Activated CD4-positive, CD25-positive, alpha-beta regulatory T cell treated with anti-CD3 and anti-CD28 coated beads, Interleukin-2, amount 50 U/mL, for 24 hours (primary cell): ENCODE measurements at regions not wholly inside any gene's neighbourhood (a gene's known extent, or its start where the extent isn't known, plus 50 kb on each side); places are given as distances from the start of the nearest gene placed in this dataset.
"Not testable (repeated sequence)": the region's sequence is repeated elsewhere in the genome, so short reads cannot be mapped to it uniquely, and the experiment has no call there.

ENCODE experiments used
- ATAC-seq, 2 donors: fragments of 150-1000 bp; cut with Tn5 transposase; one replicate each; pipeline ENCODE4 v1.10.0; 2021; ENCODE audit warnings: mild to moderate bottlenecking in 1 of 2, moderate library complexity in 1 of 2

GRCh38 chr16:66043326-66043725, 323.2 kb upstream of the CDH5 start:
- no peak for ATAC-seq

GRCh38 chr16:66042341-66042740, 324.1 kb upstream of the CDH5 start:
- ATAC-seq, result no peak

- ATAC-seq, result no peak
Measured at GRCh38 chr16:66041907-66042306, 324.6 kb upstream of the CDH5 start.

GRCh38 chr16:66039793-66040192, 326.7 kb upstream of the CDH5 start:
- no peak for ATAC-seq

DNA sequence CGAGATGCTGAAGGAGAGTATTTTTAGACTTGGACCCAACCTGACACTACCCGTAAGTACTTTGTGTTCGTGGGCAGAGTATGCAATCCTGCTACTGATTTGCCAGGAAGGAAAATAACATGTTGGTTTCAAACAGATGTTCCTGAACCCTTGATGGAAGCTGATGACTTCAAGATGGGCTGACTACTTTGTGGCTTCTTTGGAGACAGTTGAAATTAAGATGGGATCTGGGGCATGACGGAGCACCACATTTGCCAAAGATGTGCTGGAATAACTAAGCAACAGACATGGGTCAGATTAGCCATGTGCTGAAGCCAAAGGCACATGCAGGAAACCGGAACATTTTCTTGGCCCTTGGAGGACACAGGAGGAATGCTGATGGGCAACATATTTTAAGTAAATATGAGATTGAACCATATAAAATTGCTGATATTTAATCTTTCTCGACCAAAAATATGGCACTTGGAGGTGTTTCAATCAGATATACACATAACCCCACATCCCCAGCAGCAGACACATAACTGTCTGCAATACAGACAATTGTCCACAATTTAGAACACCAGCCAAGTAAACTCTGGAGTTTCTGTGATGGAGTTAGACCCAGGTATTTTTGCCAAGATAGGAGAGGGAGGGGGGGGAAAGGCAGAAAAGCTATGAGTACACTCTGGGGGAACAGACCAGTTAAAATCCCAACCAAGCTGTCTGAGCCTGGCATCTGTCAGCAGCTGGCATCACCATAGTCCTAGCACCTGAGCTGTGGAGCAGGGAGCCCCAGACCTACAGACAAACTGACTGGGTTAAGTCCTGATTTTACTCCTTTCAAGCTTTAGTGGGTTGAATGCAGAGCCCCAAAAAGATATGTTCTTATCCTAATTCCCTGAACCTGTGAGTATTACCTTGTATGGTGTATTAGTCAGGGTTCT, 329.4 kb upstream of the CDH5 start:
- ATAC-seq, result no peak

- ATAC-seq, result no peak
Measured at GRCh38 chr16:66036184-66036583, 330.3 kb upstream of the CDH5 start.

DNA sequence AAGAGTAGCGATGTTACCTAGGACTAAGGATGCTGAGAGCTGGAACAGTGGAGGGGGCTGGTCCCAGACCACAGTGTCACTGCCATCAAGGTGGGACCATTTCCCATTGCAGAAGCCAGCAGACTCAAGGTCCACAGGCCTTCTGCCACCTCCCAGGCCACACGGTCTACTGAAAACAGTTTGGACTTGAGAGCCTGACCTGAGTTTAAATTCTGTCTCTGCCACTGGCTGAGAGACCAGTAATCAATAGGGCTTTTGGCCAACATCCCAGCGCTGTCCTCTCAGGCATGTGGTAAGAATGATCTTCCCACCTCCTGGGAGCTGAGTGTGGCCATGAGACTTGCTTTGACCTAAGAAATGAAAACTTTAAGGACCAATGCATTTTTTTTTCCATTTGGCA, 331.4 kb upstream of the CDH5 start:
- no peak for ATAC-seq

DNA sequence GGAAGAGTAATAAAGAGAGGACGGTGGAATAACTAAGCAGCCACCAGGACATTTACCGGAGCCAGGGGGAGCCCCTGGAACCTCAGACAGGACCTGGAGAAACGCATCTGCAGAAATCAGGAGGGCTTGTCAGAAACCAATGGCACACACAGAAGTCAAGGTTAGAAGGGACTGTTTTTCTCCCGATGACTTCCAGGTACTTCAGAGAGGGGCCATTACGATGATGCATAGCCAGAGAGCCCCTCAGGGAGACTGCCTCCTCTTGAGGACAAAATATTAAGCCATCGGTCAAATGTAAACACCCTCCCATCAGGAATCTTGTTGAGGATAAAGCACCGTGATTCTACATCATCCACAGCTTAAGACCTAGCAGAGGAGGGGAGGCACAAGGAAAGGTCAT, 333.6 kb upstream of the CDH5 start:
- no peak for ATAC-seq

DNA sequence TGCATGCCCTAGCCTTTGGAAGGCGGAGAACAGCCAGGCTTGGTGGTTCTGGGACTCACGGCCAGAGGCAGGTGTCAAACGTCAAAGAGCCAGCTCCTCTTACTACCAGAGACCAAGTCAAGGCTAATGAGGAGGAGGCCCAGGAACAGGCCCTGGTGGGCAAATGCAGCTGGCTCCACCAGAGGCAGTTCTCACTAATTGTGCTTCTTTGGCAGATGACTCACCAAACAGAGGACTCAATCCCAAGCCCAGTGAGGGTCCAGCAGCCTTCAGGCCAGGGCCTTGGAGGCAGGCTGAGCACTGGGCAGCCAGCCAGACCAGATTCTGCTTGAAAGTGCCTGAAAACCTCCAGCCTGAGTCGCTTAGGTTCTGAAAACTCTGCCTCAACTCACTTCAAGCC, 336.5 kb upstream of the CDH5 start:
- ATAC-seq, result no peak

- no peak for ATAC-seq
Measured at GRCh38 chr16:66028510-66029216, 337.8 kb upstream of the CDH5 start.

GRCh38 chr16:66026787-66027330, 339.6 kb upstream of the CDH5 start:
- no peak for ATAC-seq

DNA sequence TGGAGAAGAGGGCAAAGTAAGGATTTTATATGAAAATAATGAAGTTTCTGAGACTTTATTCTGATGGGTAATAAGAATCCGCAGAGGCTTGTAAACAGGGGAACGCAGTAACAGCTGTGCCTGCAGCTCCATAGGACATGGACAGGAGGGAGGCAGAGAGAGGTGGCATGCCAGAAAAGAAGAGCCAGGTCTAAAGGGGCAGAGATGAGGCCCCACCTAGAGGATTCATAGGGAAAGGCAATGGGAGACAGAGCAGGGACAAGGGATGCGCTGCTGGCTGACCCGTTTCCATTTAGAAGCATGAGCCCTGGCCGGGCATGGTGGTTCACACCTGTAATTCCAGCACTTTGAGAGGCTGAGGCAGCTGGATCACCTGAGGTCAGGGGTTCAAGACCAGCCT, 340.3 kb upstream of the CDH5 start:
- no peak for ATAC-seq

DNA sequence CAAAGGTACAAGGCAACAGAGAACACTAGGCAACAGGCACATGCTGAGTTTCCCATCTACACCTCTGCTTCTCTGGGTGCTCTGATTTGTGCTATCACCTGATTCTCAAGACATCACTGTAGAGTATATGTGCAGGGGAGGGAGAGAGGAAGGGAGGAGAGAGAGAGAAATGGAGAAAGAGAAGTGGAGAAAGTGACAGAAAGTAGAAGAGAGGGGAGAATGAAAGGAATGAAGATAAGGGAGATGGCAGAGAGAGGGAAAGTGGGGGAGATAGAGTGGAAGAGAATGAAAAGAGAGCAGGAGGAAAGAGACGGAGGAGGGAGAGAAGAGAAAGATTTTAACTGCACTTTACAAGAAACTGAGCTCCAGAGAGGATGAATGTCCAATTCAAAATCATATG, 340.7 kb upstream of the CDH5 start:
- ATAC-seq, result no peak

GRCh38 chr16:66024567-66024966, 341.9 kb upstream of the CDH5 start:
- ATAC-seq, result not testable (repeated sequence)

- no peak for ATAC-seq
Measured at GRCh38 chr16:66023481-66023880, 343.0 kb upstream of the CDH5 start.

- no peak for ATAC-seq
Measured at GRCh38 chr16:66020642-66021041, 345.8 kb upstream of the CDH5 start.

DNA sequence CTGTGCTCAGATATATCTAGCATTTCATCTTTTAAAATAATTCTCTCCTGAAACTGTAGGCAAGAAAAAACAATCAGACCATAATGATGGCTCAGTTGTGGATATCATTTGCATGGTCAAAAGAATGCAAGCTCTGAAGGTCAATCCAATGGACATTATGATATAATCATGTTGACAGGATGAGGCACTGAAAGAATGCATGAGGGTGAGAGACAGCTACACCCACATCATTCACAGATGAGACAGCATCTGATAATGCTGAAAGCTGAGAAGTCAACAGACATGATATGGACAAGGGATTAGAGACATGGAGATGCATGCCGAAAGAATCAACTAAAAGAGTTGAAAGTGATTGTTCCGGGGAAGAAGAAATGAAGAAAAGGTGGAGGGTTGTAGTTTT, 346.4 kb upstream of the CDH5 start:
- no peak for ATAC-seq

DNA sequence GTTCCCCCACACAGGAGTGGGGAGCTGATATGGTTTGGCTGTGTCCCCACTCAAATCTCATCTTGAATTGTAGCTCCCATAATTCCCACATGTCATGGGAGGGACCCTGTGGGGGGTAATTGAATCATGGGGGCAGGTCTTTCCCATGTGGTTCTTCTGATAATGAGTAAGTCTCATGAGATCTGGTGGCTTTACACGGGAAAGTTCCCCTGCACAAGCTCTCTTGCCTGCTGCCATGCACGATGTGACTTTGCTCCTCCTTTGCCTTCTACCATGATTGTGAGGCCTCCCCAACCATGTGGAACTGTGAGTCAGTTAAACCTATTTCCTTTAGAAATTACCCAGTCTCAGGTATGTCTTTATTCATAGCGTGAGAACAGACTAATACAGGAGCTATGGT, 347.0 kb upstream of the CDH5 start:
- ATAC-seq, result not testable (repeated sequence)

- ATAC-seq, result no peak
Measured at GRCh38 chr16:66014221-66014620, 352.3 kb upstream of the CDH5 start.

DNA sequence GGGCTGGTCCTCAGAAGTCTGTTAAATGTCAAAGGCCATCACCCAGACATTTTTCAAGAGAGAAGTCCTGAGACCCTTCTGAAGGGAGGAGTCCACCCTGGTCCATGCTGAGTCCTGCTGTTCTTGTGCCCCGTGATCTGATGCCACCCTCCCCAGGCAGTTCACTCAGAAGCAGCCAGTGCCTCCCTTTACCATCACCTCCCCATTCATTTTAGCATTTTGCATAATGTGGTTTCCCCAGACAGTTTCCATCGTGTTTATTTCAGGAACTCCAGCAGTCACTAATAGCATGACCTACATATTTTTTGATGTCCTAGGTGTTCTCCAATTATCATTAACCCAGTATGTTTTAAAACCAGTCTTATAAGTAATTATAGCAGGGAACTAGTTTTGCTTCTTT, 353.0 kb upstream of the CDH5 start:
- no peak for ATAC-seq

- ATAC-seq, result no peak
Measured at GRCh38 chr16:66008136-66008535, 358.4 kb upstream of the CDH5 start.

DNA sequence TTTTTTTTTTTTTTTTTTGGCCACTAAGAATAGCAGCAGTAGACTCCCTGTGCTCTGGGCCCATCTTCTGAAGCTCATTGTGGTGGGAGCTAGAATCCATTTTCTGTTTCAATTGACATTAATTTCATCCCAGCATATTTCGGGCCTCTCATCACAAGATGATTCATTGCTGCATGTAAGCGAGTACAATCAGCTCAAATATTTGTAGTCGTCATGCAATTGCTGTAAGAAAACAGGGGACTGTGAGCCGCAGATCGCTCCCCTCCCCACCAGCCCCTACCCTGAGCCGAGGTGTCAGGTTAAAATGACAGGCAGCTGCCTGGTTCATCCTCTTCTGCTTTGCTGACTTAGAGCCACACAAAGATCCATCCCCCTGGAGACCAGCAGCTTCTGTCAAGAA, 358.8 kb upstream of the CDH5 start:
- ATAC-seq, result no peak

DNA sequence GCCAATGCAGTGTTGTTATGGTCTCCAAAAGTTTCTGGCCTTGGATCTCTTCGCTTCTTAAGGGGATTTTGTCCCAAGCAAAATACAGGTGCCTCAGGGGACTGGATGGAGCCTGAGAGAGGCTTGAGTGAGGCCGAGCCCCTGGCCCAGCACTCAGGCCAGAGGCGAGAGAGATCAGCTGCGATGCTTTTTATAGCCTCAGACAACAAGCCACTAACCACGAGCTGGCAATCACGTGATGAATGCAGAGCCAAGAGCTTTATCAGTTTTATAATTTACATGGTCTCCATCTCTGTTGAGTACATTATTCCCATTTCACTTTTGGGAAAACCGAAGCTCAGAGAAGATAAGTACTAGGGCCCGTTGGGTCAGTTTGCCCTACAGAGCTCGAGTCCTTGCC, 360.0 kb upstream of the CDH5 start:
- no peak for ATAC-seq

- ATAC-seq, result no peak
Measured at GRCh38 chr16:66004699-66005098, 361.8 kb upstream of the CDH5 start.
